ENCODE measurements at regions not wholly inside any gene's neighbourhood (a gene's known extent, or its start where the extent isn't known, plus 50 kb on each side); places are given as distances from the start of the nearest gene placed in this dataset.
"Not testable (repeated sequence)": the region's sequence is repeated elsewhere in the genome, so short reads cannot be mapped to it uniquely, and the experiment has no call there.

DNA sequence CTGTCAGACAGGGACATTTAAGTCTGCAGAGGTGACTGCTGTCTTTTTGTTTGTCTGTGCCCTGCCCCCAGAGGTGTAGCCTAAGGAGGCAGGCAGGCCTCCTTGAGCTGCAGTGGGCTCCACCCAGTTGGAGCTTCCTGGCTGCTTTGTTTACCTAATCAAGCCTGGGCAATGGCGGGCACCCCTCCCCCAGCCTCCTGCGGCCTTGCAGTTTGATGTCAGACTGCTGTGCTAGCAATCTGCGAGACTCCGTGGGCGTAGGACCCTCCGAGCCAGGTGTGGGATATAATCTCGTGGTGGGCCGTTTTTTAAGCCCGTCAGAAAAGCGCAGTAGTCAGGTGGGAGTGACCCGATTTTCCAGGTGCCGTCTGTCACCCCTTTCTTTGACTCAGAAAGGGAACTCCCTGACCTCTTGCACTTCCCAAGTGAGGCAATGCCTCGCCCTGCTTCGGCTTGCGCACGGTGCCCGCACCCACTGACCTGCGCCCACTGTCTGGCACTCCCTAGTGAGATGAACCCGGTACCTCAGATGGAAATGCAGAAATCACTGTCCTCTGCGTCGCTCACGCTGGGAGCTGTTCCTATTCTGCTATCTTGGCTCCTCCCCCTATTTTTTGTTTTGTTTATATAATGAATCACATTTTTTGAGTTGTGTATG is 179.4 kb upstream of the KLF8 start:
- not testable (repeated sequence) for H3K27ac ChIP-seq (ENCODE audit: low read depth in 2 of 2, low read length in 1 of 2); H3K27me3 ChIP-seq (ENCODE audit: control insufficient read depth in 1 of 2, insufficient read depth in 2 of 2, low read length in 2 of 2); H3K9me3 ChIP-seq (ENCODE audit: control insufficient read depth in 2 of 2, insufficient read depth in 1 of 2, low read depth in 1 of 2, low read length in 1 of 2); H3K4me1 ChIP-seq (ENCODE audit: control insufficient read depth in 2 of 2, insufficient read depth in 2 of 2, low read length in 1 of 2); H3K36me3 ChIP-seq (ENCODE audit: control insufficient read depth in 2 of 2, insufficient read depth in 2 of 2, low read length in 1 of 2); H3K4me3 ChIP-seq (ENCODE audit: low read depth in 1 of 2, low read length in 2 of 2)
- 84 to 86% methylated on average over 22 of the region's 22 CpGs for WGBS, 2 donors

GRCh38 chrX:56057325-56057724 is 174.8 kb upstream of the KLF8 start:
- Histone ChIP-seq H3K4me1 (ENCODE audit: control insufficient read depth in 2 of 2, insufficient read depth in 2 of 2, low read length in 1 of 2) (no peaks in the 10 kb centered on the region), H3K36me3 (ENCODE audit: control insufficient read depth in 2 of 2, insufficient read depth in 2 of 2, low read length in 1 of 2) (no peaks in the 10 kb centered on the region), H3K27ac (ENCODE audit: low read depth in 2 of 2, low read length in 1 of 2) (no peak overlapping the region), H3K27me3 (ENCODE audit: control insufficient read depth in 1 of 2, insufficient read depth in 2 of 2, low read length in 2 of 2) (no peaks in the 10 kb centered on the region), H3K9me3 (ENCODE audit: control insufficient read depth in 2 of 2, insufficient read depth in 1 of 2, low read depth in 1 of 2, low read length in 1 of 2) (peaks cover 0 to 2% of the 10 kb centered on the region in 2 donors), H3K4me3 (ENCODE audit: low read depth in 1 of 2, low read length in 2 of 2) (no peak overlapping the region)
- WGBS, 2 donors = 72 to 88% methylated on average over 4 of the region's 4 CpGs

GRCh38 chrX:56066016-56066415 is 166.1 kb upstream of the KLF8 start:
- 57 to 66% methylated on average over 2 of the region's 2 CpGs for WGBS, 2 donors
- Histone ChIP-seq H3K4me3 (ENCODE audit: low read depth in 1 of 2, low read length in 2 of 2) (no peak overlapping the region), H3K4me1 (ENCODE audit: control insufficient read depth in 2 of 2, insufficient read depth in 2 of 2, low read length in 1 of 2) (peaks cover 0 to 4% of the 10 kb centered on the region in 2 donors), H3K9me3 (ENCODE audit: control insufficient read depth in 2 of 2, insufficient read depth in 1 of 2, low read depth in 1 of 2, low read length in 1 of 2) (no peaks in the 10 kb centered on the region), H3K27ac (ENCODE audit: low read depth in 2 of 2, low read length in 1 of 2) (no peak overlapping the region), H3K27me3 (ENCODE audit: control insufficient read depth in 1 of 2, insufficient read depth in 2 of 2, low read length in 2 of 2) (no peaks in the 10 kb centered on the region), H3K36me3 (ENCODE audit: control insufficient read depth in 2 of 2, insufficient read depth in 2 of 2, low read length in 1 of 2) (no peaks in the 10 kb centered on the region)

DNA sequence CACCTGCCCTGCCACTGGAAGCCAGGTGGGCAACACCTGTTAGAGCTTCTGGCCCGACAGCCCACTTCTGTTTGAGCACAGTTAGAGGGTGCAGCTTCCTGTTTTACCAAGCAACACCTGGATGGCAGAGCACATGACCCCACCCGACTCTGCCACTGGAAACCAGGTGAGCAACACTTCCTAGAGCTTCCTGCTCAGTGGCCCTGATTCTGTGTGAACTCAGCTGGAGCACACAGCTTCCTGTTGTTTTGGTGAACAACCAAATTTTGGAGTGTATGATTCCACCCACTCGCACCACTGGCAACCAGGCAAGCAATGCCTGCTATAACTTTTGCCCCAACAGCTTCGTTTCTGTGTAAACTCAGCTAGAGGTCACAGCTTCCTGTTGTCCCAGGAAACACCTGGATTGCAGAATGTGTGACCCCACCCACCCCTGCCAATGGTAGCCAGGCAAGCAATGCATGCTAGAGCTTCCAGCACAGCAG is 163.8 kb upstream of the KLF8 start:
- WGBS, 2 donors = 50 to 51% methylated on average over 4 of the region's 4 CpGs
- Histone ChIP-seq H3K36me3 (ENCODE audit: control insufficient read depth in 2 of 2, insufficient read depth in 2 of 2, low read length in 1 of 2) (no peaks in the 10 kb centered on the region), H3K4me1 (ENCODE audit: control insufficient read depth in 2 of 2, insufficient read depth in 2 of 2, low read length in 1 of 2) (peaks cover 0 to 4% of the 10 kb centered on the region in 2 donors), H3K9me3 (ENCODE audit: control insufficient read depth in 2 of 2, insufficient read depth in 1 of 2, low read depth in 1 of 2, low read length in 1 of 2) (no peaks in the 10 kb centered on the region), H3K27me3 (ENCODE audit: control insufficient read depth in 1 of 2, insufficient read depth in 2 of 2, low read length in 2 of 2) (no peaks in the 10 kb centered on the region), H3K27ac (ENCODE audit: low read depth in 2 of 2, low read length in 1 of 2) (peak overlapping the region in 1 of 2 donors; percentile 51), H3K4me3 (ENCODE audit: low read depth in 1 of 2, low read length in 2 of 2) (no peak overlapping the region)

GRCh38 chrX:56069299-56069931 is 162.7 kb upstream of the KLF8 start:
- H3K4me3 ChIP-seq (ENCODE audit: low read depth in 1 of 2, low read length in 2 of 2) = no peak overlapping the region
- peak overlapping the region in 1 of 2 donors; percentile 16 for H3K27ac ChIP-seq (ENCODE audit: low read depth in 2 of 2, low read length in 1 of 2)
- WGBS, 2 donors = 70 to 90% methylated on average over 9 of the region's 9 CpGs
- H3K9me3 ChIP-seq (ENCODE audit: control insufficient read depth in 2 of 2, insufficient read depth in 1 of 2, low read depth in 1 of 2, low read length in 1 of 2) = no peaks in the 10 kb centered on the region
- peaks cover 0 to 4% of the 10 kb centered on the region in 2 donors for H3K4me1 ChIP-seq (ENCODE audit: control insufficient read depth in 2 of 2, insufficient read depth in 2 of 2, low read length in 1 of 2)
- no peaks in the 10 kb centered on the region for H3K36me3 ChIP-seq (ENCODE audit: control insufficient read depth in 2 of 2, insufficient read depth in 2 of 2, low read length in 1 of 2)
- no peaks in the 10 kb centered on the region for H3K27me3 ChIP-seq (ENCODE audit: control insufficient read depth in 1 of 2, insufficient read depth in 2 of 2, low read length in 2 of 2)

- no peaks in the 10 kb centered on the region for H3K27me3 ChIP-seq (ENCODE audit: control insufficient read depth in 1 of 2, insufficient read depth in 2 of 2, low read length in 2 of 2)
- H3K9me3 ChIP-seq (ENCODE audit: control insufficient read depth in 2 of 2, insufficient read depth in 1 of 2, low read depth in 1 of 2, low read length in 1 of 2) = no peaks in the 10 kb centered on the region
- no peak overlapping the region for H3K4me3 ChIP-seq (ENCODE audit: low read depth in 1 of 2, low read length in 2 of 2)
- 68 to 86% methylated on average over 2 of the region's 2 CpGs for WGBS, 2 donors
- no peaks in the 10 kb centered on the region for H3K4me1 ChIP-seq (ENCODE audit: control insufficient read depth in 2 of 2, insufficient read depth in 2 of 2, low read length in 1 of 2)
- no peaks in the 10 kb centered on the region for H3K36me3 ChIP-seq (ENCODE audit: control insufficient read depth in 2 of 2, insufficient read depth in 2 of 2, low read length in 1 of 2)
- no peak overlapping the region for H3K27ac ChIP-seq (ENCODE audit: low read depth in 2 of 2, low read length in 1 of 2)
These were observed 142.8 kb upstream of the KLF8 start for GRCh38 chrX:56089376-56089775.

- WGBS, 2 donors = 66 to 68% methylated on average over 3 of the region's 3 CpGs
- H3K36me3 ChIP-seq (ENCODE audit: control insufficient read depth in 2 of 2, insufficient read depth in 2 of 2, low read length in 1 of 2) = no peaks in the 10 kb centered on the region
These were observed 132.9 kb upstream of the KLF8 start for GRCh38 chrX:56099271-56099670.

GRCh38 chrX:56107320-56107719 is 124.8 kb upstream of the KLF8 start:
- H3K36me3 ChIP-seq (ENCODE audit: control insufficient read depth in 2 of 2, insufficient read depth in 2 of 2, low read length in 1 of 2) = no peaks in the 10 kb centered on the region
- WGBS, 2 donors = 74 to 94% methylated on average over 12 of the region's 12 CpGs

More at GRCh38 chrX:56099271-56099670, 132.9 kb upstream of the KLF8 start:
- Histone ChIP-seq H3K27ac (ENCODE audit: low read depth in 2 of 2, low read length in 1 of 2) (no peak overlapping the region), H3K27me3 (ENCODE audit: control insufficient read depth in 1 of 2, insufficient read depth in 2 of 2, low read length in 2 of 2) (no peaks in the 10 kb centered on the region), H3K4me3 (ENCODE audit: low read depth in 1 of 2, low read length in 2 of 2) (no peak overlapping the region), H3K4me1 (ENCODE audit: control insufficient read depth in 2 of 2, insufficient read depth in 2 of 2, low read length in 1 of 2) (no peaks in the 10 kb centered on the region), H3K9me3 (ENCODE audit: control insufficient read depth in 2 of 2, insufficient read depth in 1 of 2, low read depth in 1 of 2, low read length in 1 of 2) (no peaks in the 10 kb centered on the region)

GRCh38 chrX:56113785-56114436 is 118.2 kb upstream of the KLF8 start:
- WGBS, 2 donors = 83 to 91% methylated on average over 16 of the region's 16 CpGs
- Histone ChIP-seq H3K4me1 (ENCODE audit: control insufficient read depth in 2 of 2, insufficient read depth in 2 of 2, low read length in 1 of 2) (no peaks in the 10 kb centered on the region), H3K27me3 (ENCODE audit: control insufficient read depth in 1 of 2, insufficient read depth in 2 of 2, low read length in 2 of 2) (no peaks in the 10 kb centered on the region), H3K27ac (ENCODE audit: low read depth in 2 of 2, low read length in 1 of 2) (no peak overlapping the region), H3K9me3 (ENCODE audit: control insufficient read depth in 2 of 2, insufficient read depth in 1 of 2, low read depth in 1 of 2, low read length in 1 of 2) (no peaks in the 10 kb centered on the region), H3K4me3 (ENCODE audit: low read depth in 1 of 2, low read length in 2 of 2) (no peak overlapping the region), H3K36me3 (ENCODE audit: control insufficient read depth in 2 of 2, insufficient read depth in 2 of 2, low read length in 1 of 2) (no peaks in the 10 kb centered on the region)

More at GRCh38 chrX:56107320-56107719, 124.8 kb upstream of the KLF8 start:
- Histone ChIP-seq H3K4me1 (ENCODE audit: control insufficient read depth in 2 of 2, insufficient read depth in 2 of 2, low read length in 1 of 2) (no peaks in the 10 kb centered on the region), H3K4me3 (ENCODE audit: low read depth in 1 of 2, low read length in 2 of 2) (no peak overlapping the region), H3K27ac (ENCODE audit: low read depth in 2 of 2, low read length in 1 of 2) (no peak overlapping the region), H3K9me3 (ENCODE audit: control insufficient read depth in 2 of 2, insufficient read depth in 1 of 2, low read depth in 1 of 2, low read length in 1 of 2) (no peaks in the 10 kb centered on the region), H3K27me3 (ENCODE audit: control insufficient read depth in 1 of 2, insufficient read depth in 2 of 2, low read length in 2 of 2) (no peaks in the 10 kb centered on the region)

Measured in esophagus (tissue), 2 donors.